ENCODE measurements at regions not wholly inside any gene's neighbourhood (a gene's known extent, or its start where the extent isn't known, plus 50 kb on each side); places are given as distances from the start of the nearest gene placed in this dataset.

GRCh38 chr1:239250353-239251035, 135.9 kb upstream of the CHRM3 start:
- H3K79me2 ChIP-seq (ENCODE audit: insufficient read depth, low read length): no peaks in the 10 kb centered on the region
- no peak overlapping the region for H3K27ac ChIP-seq (ENCODE audit: extremely low read length, insufficient read depth, low read length)
- ChIA-PET POLR2A (no interaction called here), CTCF (ENCODE audit: low intra/inter-chr PET ratio, low total read pairs) (no interaction called here)
- H3K4me1 ChIP-seq (ENCODE audit: insufficient read depth, low read length): no peaks in the 10 kb centered on the region
- DNase-seq (ENCODE audit: low spot score): no peak
- no peak for FAIRE-seq
- in situ Hi-C loops (cut with HindIII; ENCODE audit: extremely low pct_ligation_motif_present, low pct_unique_long_range_greater_than_20kb): no loop called here
- H3K4me3 ChIP-seq (replicated peaks in 1 of 3; ENCODE audit: insufficient read depth in 1 of 3, low read depth in 2 of 3, low read length in 3 of 3): no peak overlapping the region
- H3K4me2 ChIP-seq (ENCODE audit: low read depth, low read length): no peak overlapping the region
- no peak overlapping the region for H2AFZ ChIP-seq (ENCODE audit: low read length)
- no TSS peak for BruUV-seq (replicated peaks)
- WGBS (ENCODE audit: low lambda C conversion rate): 2% methylated on average over 5 of the region's 5 CpGs
- H3K27me3 ChIP-seq (ENCODE audit: control insufficient read depth in 1 of 2, insufficient read depth in 2 of 2, low read length in 2 of 2): no peaks in the 10 kb centered on the region
- no peaks in the 10 kb centered on the region for H4K20me1 ChIP-seq (ENCODE audit: insufficient read depth, low read length)
- no peak overlapping the region for H3K9ac ChIP-seq (ENCODE audit: insufficient read depth, low read depth, low read length)
- no peak for TF ChIP-seq CBX1 (IDR thresholded peaks at IDR 0.05; ENCODE audit: low read depth)
- no peaks in the 10 kb centered on the region for H3K36me3 ChIP-seq (replicated peaks in 1 of 2; ENCODE audit: control insufficient read depth in 1 of 2, insufficient read depth in 2 of 2, low read length in 2 of 2)
- ATAC-seq: no peak
- intact Hi-C loops (cut with micrococcal nuclease; ENCODE audit: unreplicated experiment): no loop called here
- peaks cover 84% of the 10 kb centered on the region for H3K9me3 ChIP-seq (ENCODE audit: low read length)

- POLR2A ChIA-PET: no interaction called here
- FAIRE-seq: no peak
- in situ Hi-C loops (cut with HindIII; ENCODE audit: extremely low pct_ligation_motif_present, low pct_unique_long_range_greater_than_20kb) (no loop called here), intact Hi-C loops (cut with micrococcal nuclease; ENCODE audit: unreplicated experiment) (no loop called here)
- no peaks in the 10 kb centered on the region for H3K4me1 ChIP-seq (ENCODE audit: insufficient read depth, low read length)
- CTCF ChIA-PET (ENCODE audit: low intra/inter-chr PET ratio, low total read pairs): no interaction called here
- no peak overlapping the region for H3K9ac ChIP-seq (ENCODE audit: insufficient read depth, low read depth, low read length)
- H2AFZ ChIP-seq (ENCODE audit: low read length): no peak overlapping the region
- no peaks in the 10 kb centered on the region for H3K79me2 ChIP-seq (ENCODE audit: insufficient read depth, low read length)
- no peaks in the 10 kb centered on the region for H4K20me1 ChIP-seq (ENCODE audit: insufficient read depth, low read length)
- TF ChIP-seq MXI1 (IDR thresholded peaks at IDR 0.05; ENCODE audit: borderline replicate concordance, low read depth, low read length): no peak
- no peak for ATAC-seq
- H3K4me2 ChIP-seq (ENCODE audit: low read depth, low read length): no peak overlapping the region
- DNase-seq (ENCODE audit: low spot score): no peak
- peaks cover 79% of the 10 kb centered on the region for H3K9me3 ChIP-seq (ENCODE audit: low read length)
- H3K36me3 ChIP-seq (replicated peaks in 1 of 2; ENCODE audit: control insufficient read depth in 1 of 2, insufficient read depth in 2 of 2, low read length in 2 of 2): no peaks in the 10 kb centered on the region
- no peaks in the 10 kb centered on the region for H3K27me3 ChIP-seq (ENCODE audit: control insufficient read depth in 1 of 2, insufficient read depth in 2 of 2, low read length in 2 of 2)
- no TSS peak for BruUV-seq (replicated peaks)
- H3K4me3 ChIP-seq (replicated peaks in 1 of 3; ENCODE audit: insufficient read depth in 1 of 3, low read depth in 2 of 3, low read length in 3 of 3): no peak overlapping the region
- H3K27ac ChIP-seq (ENCODE audit: extremely low read length, insufficient read depth, low read length): no peak overlapping the region
Observed at GRCh38 chr1:239247285-239247684, 139.1 kb upstream of the CHRM3 start.

GRCh38 chr1:239244084-239244483, 142.3 kb upstream of the CHRM3 start:
- Histone ChIP-seq H3K79me2 (ENCODE audit: insufficient read depth, low read length) (no peaks in the 10 kb centered on the region), H3K9ac (ENCODE audit: insufficient read depth, low read depth, low read length) (no peak overlapping the region), H3K27me3 (ENCODE audit: control insufficient read depth in 1 of 2, insufficient read depth in 2 of 2, low read length in 2 of 2) (no peaks in the 10 kb centered on the region), H3K36me3 (replicated peaks in 1 of 2; ENCODE audit: control insufficient read depth in 1 of 2, insufficient read depth in 2 of 2, low read length in 2 of 2) (no peaks in the 10 kb centered on the region), H3K9me3 (ENCODE audit: low read length) (peaks cover 79% of the 10 kb centered on the region), H3K4me2 (ENCODE audit: low read depth, low read length) (no peak overlapping the region), H3K4me3 (replicated peaks in 1 of 3; ENCODE audit: insufficient read depth in 1 of 3, low read depth in 2 of 3, low read length in 3 of 3) (no peak overlapping the region), H3K27ac (ENCODE audit: extremely low read length, insufficient read depth, low read length) (no peak overlapping the region), H3K4me1 (ENCODE audit: insufficient read depth, low read length) (no peaks in the 10 kb centered on the region), H2AFZ (ENCODE audit: low read length) (no peak overlapping the region), H4K20me1 (ENCODE audit: insufficient read depth, low read length) (no peaks in the 10 kb centered on the region)
- FAIRE-seq: no peak
- in situ Hi-C loops (cut with HindIII; ENCODE audit: extremely low pct_ligation_motif_present, low pct_unique_long_range_greater_than_20kb): no loop called here
- intact Hi-C loops (cut with micrococcal nuclease; ENCODE audit: unreplicated experiment): no loop called here
- ChIA-PET CTCF (ENCODE audit: low intra/inter-chr PET ratio, low total read pairs) (no interaction called here), POLR2A (no interaction called here)
- WGBS (ENCODE audit: low lambda C conversion rate): 5% methylated on average over 2 of the region's 2 CpGs
- no peak for DNase-seq (ENCODE audit: low spot score)
- no TSS peak for BruUV-seq (replicated peaks)
- no peak for ATAC-seq
- peak; percentile 48 to 71; a peak in 2 of 4 replicates for TF ChIP-seq MAFK (conservative IDR thresholded peaks at IDR 0.05 in 1 of 2, IDR thresholded peaks at IDR 0.05 in 1 of 2; ENCODE audit: low read length in 2 of 2)
- peak; percentile 51; the same call in 1 of the 2 replicates for TF ChIP-seq MAFF (IDR thresholded peaks at IDR 0.05; ENCODE audit: low read depth, low read length)
- TF ChIP-seq ATF3 (CRISPR knock-in tag; IDR thresholded peaks at IDR 0.05): no peak
